ENCODE measurements at regions not wholly inside any gene's neighbourhood (a gene's known extent, or its start where the extent isn't known, plus 50 kb on each side); places are given as distances from the start of the nearest gene placed in this dataset.

DNA sequence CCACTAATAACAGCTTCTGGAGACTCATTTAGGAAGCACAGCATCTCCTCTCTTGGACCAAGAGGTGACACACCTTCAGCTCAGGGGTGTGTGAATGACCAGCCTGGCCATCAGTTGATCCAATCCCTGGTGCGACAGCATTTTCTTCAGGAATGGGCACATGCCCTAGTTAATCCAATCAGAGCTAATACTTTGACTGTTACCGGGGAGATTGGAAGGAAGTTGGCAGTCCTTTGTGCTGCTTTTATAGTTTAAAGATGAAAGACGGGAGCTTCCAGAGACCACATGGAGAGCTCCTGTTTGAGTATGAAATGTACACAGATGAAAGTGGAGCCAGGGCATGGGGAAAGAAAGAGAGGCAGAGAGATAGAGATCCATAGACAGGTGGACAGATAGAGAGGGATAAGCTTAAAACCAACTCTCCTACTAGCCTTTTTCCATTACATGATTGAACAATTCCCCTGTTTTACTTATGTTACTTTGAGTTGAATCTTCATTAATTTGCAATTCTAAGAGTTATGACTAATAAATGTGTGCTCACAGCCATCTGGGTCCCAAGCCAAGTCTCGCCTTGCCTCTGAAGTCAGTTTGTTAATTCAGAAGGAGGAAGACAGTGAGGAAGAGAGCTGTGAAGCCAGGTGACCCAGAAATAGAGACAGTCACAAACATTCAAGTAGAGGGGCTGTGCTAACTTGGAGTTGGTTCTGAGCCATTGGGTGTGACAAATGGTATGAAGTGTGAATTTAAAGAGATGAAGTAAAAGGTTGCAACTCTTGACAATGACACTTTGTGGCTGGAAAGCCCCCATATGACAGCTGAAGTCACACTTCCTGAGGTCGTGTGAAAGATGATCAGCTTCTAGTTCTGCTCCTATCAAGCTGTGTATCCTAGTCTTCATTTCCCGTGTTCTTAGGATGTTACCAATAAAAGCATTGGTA, 120.0 kb upstream of the GOT2 start (continued):
- TF ChIP-seq MEF2A (IDR thresholded peaks at IDR 0.05; ENCODE audit: insufficient read depth, low read depth, low read length), result no peak
- TF ChIP-seq MEF2B (IDR thresholded peaks at IDR 0.05; ENCODE audit: partially characterized antibody, poor library complexity, severe bottlenecking), result peak; percentile 53
- no peak for TF ChIP-seq CHD4 (IDR thresholded peaks at IDR 0.05)
- TF ChIP-seq ATF7 (IDR thresholded peaks at IDR 0.05; ENCODE audit: low read depth), result peak; percentile 84
- no peak for TF ChIP-seq HCFC1 (IDR thresholded peaks at IDR 0.05; ENCODE audit: low read length)
- TF ChIP-seq SPI1 (IDR thresholded peaks at IDR 0.05; ENCODE audit: borderline replicate concordance, insufficient read depth, low read depth, low read length), result peak; percentile 24; the same call in 1 of the 2 replicates
- TF ChIP-seq, protein P1, sequence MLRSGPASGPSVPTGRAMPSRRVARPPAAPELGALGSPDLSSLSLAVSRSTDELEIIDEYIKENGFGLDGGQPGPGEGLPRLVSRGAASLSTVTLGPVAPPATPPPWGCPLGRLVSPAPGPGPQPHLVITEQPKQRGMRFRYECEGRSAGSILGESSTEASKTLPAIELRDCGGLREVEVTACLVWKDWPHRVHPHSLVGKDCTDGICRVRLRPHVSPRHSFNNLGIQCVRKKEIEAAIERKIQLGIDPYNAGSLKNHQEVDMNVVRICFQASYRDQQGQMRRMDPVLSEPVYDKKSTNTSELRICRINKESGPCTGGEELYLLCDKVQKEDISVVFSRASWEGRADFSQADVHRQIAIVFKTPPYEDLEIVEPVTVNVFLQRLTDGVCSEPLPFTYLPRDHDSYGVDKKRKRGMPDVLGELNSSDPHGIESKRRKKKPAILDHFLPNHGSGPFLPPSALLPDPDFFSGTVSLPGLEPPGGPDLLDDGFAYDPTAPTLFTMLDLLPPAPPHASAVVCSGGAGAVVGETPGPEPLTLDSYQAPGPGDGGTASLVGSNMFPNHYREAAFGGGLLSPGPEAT (IDR thresholded peaks at IDR 0.05; ENCODE audit: low read depth), result peak; percentile 97
- peak; percentile 66; the same call in 1 of the 2 replicates for TF ChIP-seq IKZF1 (conservative IDR thresholded peaks at IDR 0.05)
- TF ChIP-seq, protein P2, sequence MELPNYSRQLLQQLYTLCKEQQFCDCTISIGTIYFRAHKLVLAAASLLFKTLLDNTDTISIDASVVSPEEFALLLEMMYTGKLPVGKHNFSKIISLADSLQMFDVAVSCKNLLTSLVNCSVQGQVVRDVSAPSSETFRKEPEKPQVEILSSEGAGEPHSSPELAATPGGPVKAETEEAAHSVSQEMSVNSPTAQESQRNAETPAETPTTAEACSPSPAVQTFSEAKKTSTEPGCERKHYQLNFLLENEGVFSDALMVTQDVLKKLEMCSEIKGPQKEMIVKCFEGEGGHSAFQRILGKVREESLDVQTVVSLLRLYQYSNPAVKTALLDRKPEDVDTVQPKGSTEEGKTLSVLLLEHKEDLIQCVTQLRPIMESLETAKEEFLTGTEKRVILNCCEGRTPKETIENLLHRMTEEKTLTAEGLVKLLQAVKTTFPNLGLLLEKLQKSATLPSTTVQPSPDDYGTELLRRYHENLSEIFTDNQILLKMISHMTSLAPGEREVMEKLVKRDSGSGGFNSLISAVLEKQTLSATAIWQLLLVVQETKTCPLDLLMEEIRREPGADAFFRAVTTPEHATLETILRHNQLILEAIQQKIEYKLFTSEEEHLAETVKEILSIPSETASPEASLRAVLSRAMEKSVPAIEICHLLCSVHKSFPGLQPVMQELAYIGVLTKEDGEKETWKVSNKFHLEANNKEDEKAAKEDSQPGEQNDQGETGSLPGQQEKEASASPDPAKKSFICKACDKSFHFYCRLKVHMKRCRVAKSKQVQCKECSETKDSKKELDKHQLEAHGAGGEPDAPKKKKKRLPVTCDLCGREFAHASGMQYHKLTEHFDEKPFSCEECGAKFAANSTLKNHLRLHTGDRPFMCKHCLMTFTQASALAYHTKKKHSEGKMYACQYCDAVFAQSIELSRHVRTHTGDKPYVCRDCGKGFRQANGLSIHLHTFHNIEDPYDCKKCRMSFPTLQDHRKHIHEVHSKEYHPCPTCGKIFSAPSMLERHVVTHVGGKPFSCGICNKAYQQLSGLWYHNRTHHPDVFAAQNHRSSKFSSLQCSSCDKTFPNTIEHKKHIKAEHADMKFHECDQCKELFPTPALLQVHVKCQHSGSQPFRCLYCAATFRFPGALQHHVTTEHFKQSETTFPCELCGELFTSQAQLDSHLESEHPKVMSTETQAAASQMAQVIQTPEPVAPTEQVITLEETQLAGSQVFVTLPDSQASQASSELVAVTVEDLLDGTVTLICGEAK (IDR thresholded peaks at IDR 0.05; ENCODE audit: borderline replicate concordance), result 0 out of 2 replicates have a peak, but pooled peaks have one; percentile 18
- peak; percentile 79; the same call in 1 of the 2 replicates for TF ChIP-seq MTA2 (IDR thresholded peaks at IDR 0.05; ENCODE audit: low read depth)
- TF ChIP-seq ZNF687 (IDR thresholded peaks at IDR 0.05), result peak; percentile 51; the same call in 1 of the 2 replicates
- TF ChIP-seq BMI1 (IDR thresholded peaks at IDR 0.05; ENCODE audit: borderline replicate concordance), result 0 out of 2 replicates have a peak, but pooled peaks have one; percentile 17
- no peak for TF ChIP-seq ZNF207 (IDR thresholded peaks at IDR 0.05; ENCODE audit: borderline replicate concordance)
- no peak for TF ChIP-seq KDM1A (IDR thresholded peaks at IDR 0.05; ENCODE audit: borderline replicate concordance)
- 0 out of 2 replicates have a peak, but pooled peaks have one; percentile 25 for TF ChIP-seq NFYB (IDR thresholded peaks at IDR 0.05; ENCODE audit: insufficient read depth, low read depth, low read length)
- TF ChIP-seq NBN (IDR thresholded peaks at IDR 0.05), result peak; percentile 67
- TF ChIP-seq IRF4 (IDR thresholded peaks at IDR 0.05; ENCODE audit: low read depth, low read length), result no peak
- no peak for TF ChIP-seq CBX3 (IDR thresholded peaks at IDR 0.05; ENCODE audit: borderline replicate concordance, low read depth)
- peak; percentile 56; the same call in 1 of the 2 replicates for TF ChIP-seq BACH1 (IDR thresholded peaks at IDR 0.05; ENCODE audit: borderline replicate concordance)
- TF ChIP-seq TBL1XR1 (IDR thresholded peaks at IDR 0.05; ENCODE audit: low read depth, low read length), result no peak
- no peak for TF ChIP-seq TARDBP (IDR thresholded peaks at IDR 0.05; ENCODE audit: borderline replicate concordance)
